NCI-H69 (cell line): ENCODE measurements at regions not wholly inside any gene's neighbourhood (a gene's known extent, or its start where the extent isn't known, plus 50 kb on each side); places are given as distances from the start of the nearest gene placed in this dataset.
"Not testable (repeated sequence)": the region's sequence is repeated elsewhere in the genome, so short reads cannot be mapped to it uniquely, and the experiment has no call there.

ENCODE experiments used
- DNase-seq: peaks from one replicate; lab custom pipeline; 2025; lab: John Stamatoyannopoulos, UW

- no peak for DNase-seq
Observed at GRCh38 chr2:150100834-150101233, 386.6 kb downstream of the RND3 start.

GRCh38 chr2:150100336-150100735, 387.1 kb downstream of the RND3 start:
- DNase-seq: no peak

- no peak for DNase-seq
Observed at GRCh38 chr2:150099805-150100204, 387.7 kb downstream of the RND3 start.

- no peak for DNase-seq
Observed at GRCh38 chr2:150097901-150098531, 389.5 kb downstream of the RND3 start.

- no peak for DNase-seq
Observed at GRCh38 chr2:150097402-150097801, 390.1 kb downstream of the RND3 start.

GRCh38 chr2:150095361-150096095, 391.9 kb downstream of the RND3 start:
- peak; percentile 6 for DNase-seq

GRCh38 chr2:150091846-150092245, 395.6 kb downstream of the RND3 start:
- no peak for DNase-seq

- DNase-seq: no peak
Observed at GRCh38 chr2:150090031-150090430, 397.4 kb downstream of the RND3 start.

- no peak for DNase-seq
Observed at GRCh38 chr2:150088538-150088937, 398.9 kb downstream of the RND3 start.

- DNase-seq: no peak
Observed at GRCh38 chr2:150085478-150085877, 402.0 kb downstream of the RND3 start.

- DNase-seq: no peak
Observed at GRCh38 chr2:150081775-150082481, 405.5 kb downstream of the RND3 start.

GRCh38 chr2:150076281-150076680, 411.2 kb downstream of the RND3 start:
- DNase-seq: no peak

GRCh38 chr2:150075831-150076230, 411.6 kb downstream of the RND3 start:
- no peak for DNase-seq

- no peak for DNase-seq
Observed at GRCh38 chr2:150066490-150066889, 421.0 kb downstream of the RND3 start.

GRCh38 chr2:150063931-150064548, 423.4 kb downstream of the RND3 start:
- DNase-seq: no peak

GRCh38 chr2:150063432-150063889, 424.0 kb downstream of the RND3 start:
- no peak for DNase-seq

GRCh38 chr2:150062416-150062815, 425.1 kb downstream of the RND3 start:
- DNase-seq: no peak

GRCh38 chr2:150060341-150060740, 427.1 kb downstream of the RND3 start:
- DNase-seq: no peak

- not testable (repeated sequence) for DNase-seq
Observed at GRCh38 chr2:150059676-150060075, 427.8 kb downstream of the RND3 start.

GRCh38 chr2:150052457-150052856, 435.0 kb downstream of the RND3 start:
- no peak for DNase-seq

- no peak for DNase-seq
Observed at GRCh38 chr2:150051004-150051403, 436.5 kb downstream of the RND3 start.

GRCh38 chr2:150050036-150050435, 437.4 kb downstream of the RND3 start:
- DNase-seq: no peak
